GM18867 (cell line): ENCODE measurements at regions not wholly inside any gene's neighbourhood (a gene's known extent, or its start where the extent isn't known, plus 50 kb on each side); places are given as distances from the start of the nearest gene placed in this dataset.
"Not testable (repeated sequence)": the region's sequence is repeated elsewhere in the genome, so short reads cannot be mapped to it uniquely, and the experiment has no call there.

Source experiments
- ATAC-seq: cut with Tn5 transposase; IDR thresholded peaks from one replicate; pipeline ENCODE4 v1.9.1; 2021; ENCODE audit warnings: mild to moderate bottlenecking, moderate library complexity; ENCODE audit not compliant: unreplicated experiment

GRCh38 chr4:9702019-9702418 is 79.4 kb upstream of the DRD5 start:
- not testable (repeated sequence) for ATAC-seq

- not testable (repeated sequence) for ATAC-seq
Measured at GRCh38 chr4:9702696-9703095, 78.7 kb upstream of the DRD5 start.

- no peak for ATAC-seq
Measured at GRCh38 chr4:9703391-9703790, 78.0 kb upstream of the DRD5 start.

- ATAC-seq = not testable (repeated sequence)
Measured at GRCh38 chr4:9704126-9704525, 77.3 kb upstream of the DRD5 start.

- no peak for ATAC-seq
Measured at GRCh38 chr4:9704551-9705332, 76.7 kb upstream of the DRD5 start.

- not testable (repeated sequence) for ATAC-seq
Measured at GRCh38 chr4:9707281-9707680, 74.2 kb upstream of the DRD5 start.

GRCh38 chr4:9707936-9708335 is 73.5 kb upstream of the DRD5 start:
- ATAC-seq = not testable (repeated sequence)

- ATAC-seq = no peak
Measured at GRCh38 chr4:9709724-9710123, 71.7 kb upstream of the DRD5 start.

GRCh38 chr4:9715271-9715670 is 66.2 kb upstream of the DRD5 start:
- not testable (repeated sequence) for ATAC-seq

GRCh38 chr4:9716093-9716492 is 65.3 kb upstream of the DRD5 start:
- ATAC-seq = no peak

GRCh38 chr4:9718246-9718939 is 63.0 kb upstream of the DRD5 start:
- ATAC-seq = not testable (repeated sequence)

GRCh38 chr4:9722131-9722530 is 59.3 kb upstream of the DRD5 start:
- ATAC-seq = not testable (repeated sequence)
